Thyroid gland (tissue), 4 donors: ENCODE measurements at regions not wholly inside any gene's neighbourhood (a gene's known extent, or its start where the extent isn't known, plus 50 kb on each side); places are given as distances from the start of the nearest gene placed in this dataset.

ENCODE experiments used
- CTCF ChIP-seq, 6 experiments: fragments of 200-600 bp in 3 of 6; fragments of 450-650 bp in 3 of 6; sonication (generic) in 3 of 6; IDR thresholded peaks; one replicate each; pipeline ENCODE4 v1.5.1; 2016 to 2019; ENCODE audit warnings: antibody characterized with exemption in 6 of 6, mild to moderate bottlenecking in 2 of 6, inconsistent platforms in 1 of 6, moderate library complexity in 1 of 6
- POLR2A ChIP-seq, 2 donors: fragments of 450-650 bp; IDR thresholded peaks; one replicate each; pipeline ENCODE4 v1.6.1; 2017; ENCODE audit warnings: antibody characterized with exemption in 2 of 2, mild to moderate bottlenecking in 2 of 2, moderate library complexity in 1 of 2

- TF ChIP-seq CTCF (IDR thresholded peaks at IDR 0.05) = no peak
- TF ChIP-seq POLR2A (IDR thresholded peaks at IDR 0.05) = no peak
Measured at GRCh38 chr2:81974216-81974615, 1669.7 kb upstream of the LRRTM1 start.
